Suprapubic skin (tissue), 4 donors: ENCODE measurements at regions not wholly inside any gene's neighbourhood (a gene's known extent, or its start where the extent isn't known, plus 50 kb on each side); places are given as distances from the start of the nearest gene placed in this dataset.

ENCODE experiments used
- DNase-seq, 2 donors: peaks; one replicate each; pipeline ENCODE4 v3.0.0-alpha.2; 2019; ENCODE audit warnings: low spot score in 2 of 2
- H3K27ac ChIP-seq: fragments of 200-600 bp; sonication (generic); one replicate; pipeline ENCODE4 v1.5.1; 2019
- H3K27me3 ChIP-seq: fragments of 200-600 bp; sonication (generic); one replicate; pipeline ENCODE4 v1.5.1; 2019
- H3K36me3 ChIP-seq: fragments of 200-600 bp; sonication (generic); one replicate; pipeline ENCODE4 v1.5.1; 2019
- H3K4me1 ChIP-seq: fragments of 200-600 bp; sonication (generic); one replicate; pipeline ENCODE4 v1.5.1; 2019
- H3K4me3 ChIP-seq: fragments of 200-600 bp; sonication (generic); one replicate; pipeline ENCODE4 v1.5.1; 2019; ENCODE audit warnings: mild to moderate bottlenecking
- H3K9me3 ChIP-seq: fragments of 200-600 bp; sonication (generic); one replicate; pipeline ENCODE4 v1.5.1; 2019
- EP300 ChIP-seq: sonication (generic); formaldehyde crosslinking; IDR thresholded peaks from one replicate; pipeline ENCODE4 v1.6.1; 2017; ENCODE audit warnings: antibody characterized with exemption
- POLR2A ChIP-seq, 2 donors: fragments of 450-650 bp; IDR thresholded peaks; one replicate each; pipeline ENCODE4 v1.6.1; 2017; ENCODE audit warnings: antibody characterized with exemption in 2 of 2, mild to moderate bottlenecking in 2 of 2, moderate library complexity in 2 of 2
- POLR2AphosphoS5 ChIP-seq, 3 donors: sonication (generic); formaldehyde crosslinking; IDR thresholded peaks; one replicate each; pipeline ENCODE4 v1.6.1; 2017; ENCODE audit warnings: antibody characterized with exemption in 3 of 3
- WGBS: methylation state at CpG from one replicate; pipeline ENCODE4 v1.1.5; 2018; 5-methylcytosine and 5-hydroxymethylcytosine counted together
- TF ChIP-seq, protein P1 (sequence below), 2 donors: fragments of 200-600 bp in 1 of 2; fragments of 450-650 bp in 1 of 2; sonication (generic) in 1 of 2; IDR thresholded peaks; one replicate each; pipeline ENCODE4 v1.5.1; 2016 to 2019; ENCODE audit warnings: antibody characterized with exemption in 2 of 2, mild to moderate bottlenecking in 1 of 2, moderate library complexity in 1 of 2

DNA sequence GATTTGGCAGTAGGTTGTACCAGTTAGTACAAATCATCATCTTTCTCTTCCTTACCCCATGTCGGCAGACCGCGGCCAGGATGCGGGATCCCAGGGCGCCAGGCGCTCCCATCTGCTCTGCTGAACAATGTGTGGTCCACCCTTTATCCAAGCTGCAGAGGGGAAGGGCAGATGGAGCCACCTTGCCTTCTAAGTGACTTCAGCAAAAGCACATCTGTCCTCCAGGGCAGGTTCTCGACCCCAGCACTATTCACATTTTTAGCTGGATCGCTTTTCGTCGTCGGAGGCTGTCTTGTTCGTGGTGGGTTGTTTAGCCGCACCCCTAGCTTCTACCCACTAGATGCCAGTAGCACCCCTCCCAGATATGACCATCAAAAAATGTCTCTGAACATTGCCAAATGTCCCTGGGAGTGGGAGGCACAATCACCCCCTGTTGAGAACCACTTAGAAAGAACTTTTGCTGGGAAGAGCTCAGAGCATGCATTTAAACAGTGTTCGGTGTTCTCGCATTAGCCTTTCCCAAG, 58.1 kb upstream of the SIM2 start:
- Histone ChIP-seq H3K4me1 (no peaks in the 10 kb centered on the region), H3K36me3 (no peaks in the 10 kb centered on the region), H3K9me3 (peaks cover 10% of the 10 kb centered on the region), H3K27ac (no peak overlapping the region), H3K4me3 (no peak overlapping the region), H3K27me3 (peaks cover 3% of the 10 kb centered on the region)
- DNase-seq, result no peak
- 69% methylated on average over 15 of the region's 15 CpGs for WGBS
- TF ChIP-seq EP300 (no peak), POLR2A (IDR thresholded peaks at IDR 0.05) (no peak), POLR2AphosphoS5 (IDR thresholded peaks at IDR 0.05) (no peak)
- TF ChIP-seq, protein P1, sequence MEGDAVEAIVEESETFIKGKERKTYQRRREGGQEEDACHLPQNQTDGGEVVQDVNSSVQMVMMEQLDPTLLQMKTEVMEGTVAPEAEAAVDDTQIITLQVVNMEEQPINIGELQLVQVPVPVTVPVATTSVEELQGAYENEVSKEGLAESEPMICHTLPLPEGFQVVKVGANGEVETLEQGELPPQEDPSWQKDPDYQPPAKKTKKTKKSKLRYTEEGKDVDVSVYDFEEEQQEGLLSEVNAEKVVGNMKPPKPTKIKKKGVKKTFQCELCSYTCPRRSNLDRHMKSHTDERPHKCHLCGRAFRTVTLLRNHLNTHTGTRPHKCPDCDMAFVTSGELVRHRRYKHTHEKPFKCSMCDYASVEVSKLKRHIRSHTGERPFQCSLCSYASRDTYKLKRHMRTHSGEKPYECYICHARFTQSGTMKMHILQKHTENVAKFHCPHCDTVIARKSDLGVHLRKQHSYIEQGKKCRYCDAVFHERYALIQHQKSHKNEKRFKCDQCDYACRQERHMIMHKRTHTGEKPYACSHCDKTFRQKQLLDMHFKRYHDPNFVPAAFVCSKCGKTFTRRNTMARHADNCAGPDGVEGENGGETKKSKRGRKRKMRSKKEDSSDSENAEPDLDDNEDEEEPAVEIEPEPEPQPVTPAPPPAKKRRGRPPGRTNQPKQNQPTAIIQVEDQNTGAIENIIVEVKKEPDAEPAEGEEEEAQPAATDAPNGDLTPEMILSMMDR (IDR thresholded peaks at IDR 0.05), result no peak

DNA sequence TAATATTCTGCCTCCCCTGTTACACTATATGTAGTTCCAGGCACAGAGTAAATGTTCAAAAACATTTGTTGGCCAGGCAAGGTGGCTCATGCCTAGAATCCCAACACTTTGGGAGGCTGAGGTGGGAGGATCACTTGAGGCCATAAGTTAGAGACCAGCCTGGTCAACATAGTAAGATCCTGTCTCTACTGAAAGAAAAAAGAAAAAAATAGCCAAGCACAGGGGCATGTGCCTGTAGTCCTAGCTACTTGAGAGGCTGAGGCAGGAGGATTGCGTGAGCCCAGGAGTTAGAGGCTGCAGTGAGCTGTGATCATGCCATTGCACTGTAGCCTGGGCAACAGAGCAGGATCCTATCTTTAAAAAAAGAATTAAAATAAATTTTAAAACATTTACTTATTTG, 57.6 kb upstream of the SIM2 start:
- Histone ChIP-seq H3K4me1 (no peaks in the 10 kb centered on the region), H3K36me3 (no peaks in the 10 kb centered on the region), H3K27ac (no peak overlapping the region), H3K27me3 (peaks cover 7% of the 10 kb centered on the region), H3K4me3 (no peak overlapping the region), H3K9me3 (peaks cover 5% of the 10 kb centered on the region)
- 100% methylated on average over 1 of the region's 1 CpG for WGBS
- TF ChIP-seq, protein P1 (IDR thresholded peaks at IDR 0.05), result no peak
- TF ChIP-seq POLR2AphosphoS5 (IDR thresholded peaks at IDR 0.05) (no peak), EP300 (no peak), POLR2A (IDR thresholded peaks at IDR 0.05) (no peak)
- DNase-seq, result no peak

DNA sequence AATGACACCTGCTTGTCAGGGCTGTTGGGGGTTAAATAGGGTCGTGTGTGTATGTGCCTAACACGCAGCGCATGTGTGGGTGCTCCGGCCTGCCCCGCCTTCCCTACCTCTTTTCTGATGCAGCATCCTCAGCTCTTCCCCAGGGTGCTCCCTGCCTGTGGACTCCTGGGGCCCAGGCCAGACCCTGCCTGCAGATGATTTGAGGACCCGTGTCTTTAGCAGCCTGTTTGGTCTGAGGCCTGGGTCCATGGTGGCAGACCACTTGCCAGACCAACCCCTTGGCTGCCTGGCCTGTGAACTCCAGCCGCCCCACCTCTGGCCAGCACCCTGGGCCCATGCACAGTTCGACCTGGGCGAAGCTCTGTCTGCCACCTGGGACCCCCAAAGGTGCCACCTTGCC, 57.0 kb upstream of the SIM2 start:
- TF ChIP-seq POLR2AphosphoS5 (IDR thresholded peaks at IDR 0.05) (no peak), EP300 (no peak), POLR2A (IDR thresholded peaks at IDR 0.05) (no peak)
- TF ChIP-seq, protein P1 (IDR thresholded peaks at IDR 0.05), result no peak
- DNase-seq, result no peak
- WGBS, result 73% methylated on average over 6 of the region's 9 CpGs
- Histone ChIP-seq H3K27ac (no peak overlapping the region), H3K27me3 (peaks cover 12% of the 10 kb centered on the region), H3K4me1 (no peaks in the 10 kb centered on the region), H3K36me3 (no peaks in the 10 kb centered on the region), H3K4me3 (no peak overlapping the region), H3K9me3 (no peaks in the 10 kb centered on the region)

DNA sequence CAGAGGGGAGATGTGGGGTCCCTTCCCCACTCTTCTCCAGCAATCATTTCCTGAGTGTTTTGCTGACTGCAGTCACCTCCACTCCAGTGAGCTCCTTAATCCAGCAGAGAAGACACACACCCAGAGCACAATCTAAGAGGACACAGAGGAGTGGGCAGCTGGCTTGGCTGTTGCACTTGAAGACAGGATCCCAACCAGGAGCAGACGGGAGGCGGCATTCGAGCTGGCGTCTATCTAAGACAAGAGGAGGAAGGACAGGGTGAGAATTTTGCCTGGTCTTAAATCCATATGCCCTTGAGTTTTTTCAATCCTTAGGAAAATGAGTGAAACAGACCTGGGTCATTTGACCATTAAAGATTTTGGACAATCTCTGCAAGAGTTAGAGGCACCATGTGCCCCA, 56.1 kb upstream of the SIM2 start:
- Histone ChIP-seq H3K9me3 (no peaks in the 10 kb centered on the region), H3K36me3 (no peaks in the 10 kb centered on the region), H3K27me3 (peaks cover 18% of the 10 kb centered on the region), H3K27ac (no peak overlapping the region), H3K4me3 (no peak overlapping the region), H3K4me1 (no peaks in the 10 kb centered on the region)
- whole genome bisulfite sequencing, result 96% methylated on average over 4 of the region's 4 CpGs
- no peak for DNase-seq
- no peak for TF ChIP-seq POLR2AphosphoS5 (IDR thresholded peaks at IDR 0.05)
- no peak for TF ChIP-seq EP300

DNA sequence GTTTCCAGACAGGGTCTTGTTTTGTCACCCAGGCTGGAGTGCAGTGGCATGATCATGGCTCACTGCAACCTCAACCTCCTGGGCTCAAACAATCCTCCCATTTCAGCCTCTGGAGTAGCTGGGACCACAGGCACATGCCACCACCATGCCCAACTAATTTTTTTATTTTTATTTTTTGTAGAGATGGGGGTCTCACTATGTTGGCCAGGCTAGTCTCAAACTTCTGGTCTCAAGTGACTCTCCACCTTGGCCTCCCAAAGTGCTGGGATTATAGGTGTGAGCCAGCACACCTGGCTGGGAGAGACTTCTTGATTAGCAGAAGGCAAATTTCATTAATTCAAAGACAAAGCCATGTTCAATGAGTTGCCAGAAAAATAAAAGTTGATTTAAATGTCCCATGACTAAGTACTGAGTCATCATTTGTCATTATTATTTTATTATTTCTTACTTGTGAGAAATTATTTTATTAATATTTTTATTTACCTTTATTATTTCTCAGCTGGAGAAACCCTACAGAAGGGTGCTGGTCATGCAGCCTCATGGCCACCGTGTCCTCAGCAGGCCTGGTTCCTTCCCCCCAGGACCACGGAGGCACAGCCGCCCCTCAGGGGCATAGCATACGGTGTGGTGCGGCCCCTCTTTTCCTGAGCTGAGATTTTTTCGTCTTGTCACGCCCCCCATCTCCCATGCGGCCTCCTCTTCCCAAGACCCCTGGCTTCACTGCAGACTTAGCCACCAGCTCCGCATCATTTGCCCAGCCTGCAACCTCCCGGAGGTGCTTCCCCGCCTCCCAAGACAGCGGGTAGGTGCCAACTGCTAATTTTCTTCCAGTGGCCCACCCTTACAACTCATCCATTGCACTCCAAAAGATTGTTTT, 55.3 kb upstream of the SIM2 start:
- 90% methylated on average over 12 of the region's 12 CpGs for WGBS
- no peaks in the 10 kb centered on the region for H3K36me3 ChIP-seq
- DNase-seq, result no peak
- peaks cover 19% of the 10 kb centered on the region for H3K27me3 ChIP-seq
- no peaks in the 10 kb centered on the region for H3K9me3 ChIP-seq
- H3K27ac ChIP-seq, result no peak overlapping the region
- H3K4me3 ChIP-seq, result no peak overlapping the region
- H3K4me1 ChIP-seq, result no peaks in the 10 kb centered on the region
- no peak for TF ChIP-seq POLR2AphosphoS5 (IDR thresholded peaks at IDR 0.05)
- TF ChIP-seq, protein P1 (IDR thresholded peaks at IDR 0.05), result no peak
- TF ChIP-seq POLR2A (IDR thresholded peaks at IDR 0.05), result no peak
- TF ChIP-seq EP300, result no peak
